Neural progenitor cell (in vitro differentiated cells): ENCODE measurements at regions not wholly inside any gene's neighbourhood (a gene's known extent, or its start where the extent isn't known, plus 50 kb on each side); places are given as distances from the start of the nearest gene placed in this dataset.

Experiments used
- DNase-seq: peaks from one replicate; pipeline ENCODE4 v3.0.0-alpha.2; 2016; ENCODE audit warnings: low spot score
- H2AFZ ChIP-seq: fragments of 200-600 bp; sonication (generic); replicated peaks from 2 replicates; pipeline ENCODE4 v1.6.1; 2016; ENCODE audit warnings: antibody characterized with exemption
- H3F3A ChIP-seq: fragments of 200-600 bp; sonication (generic); 2 replicates; pipeline ENCODE4 v1.6.1; 2016; ENCODE audit warnings: antibody characterized with exemption, low read depth
- H3K27ac ChIP-seq: fragments of 200-600 bp; sonication (generic); 2 replicates; pipeline ENCODE4 v1.5.1; 2016; ENCODE audit warnings: mild to moderate bottlenecking
- H3K27me3 ChIP-seq: fragments of 200-600 bp; sonication (generic); 2 replicates; pipeline ENCODE4 v1.6.1; 2016; ENCODE audit warnings: mild to moderate bottlenecking, moderate library complexity
- H3K36me3 ChIP-seq: fragments of 200-600 bp; sonication (generic); 2 replicates; pipeline ENCODE4 v1.5.1; 2016
- H3K4me1 ChIP-seq: fragments of 200-600 bp; sonication (generic); 2 replicates; pipeline ENCODE4 v1.6.1; 2016; ENCODE audit warnings: mixed run types
- H3K4me2 ChIP-seq: fragments of 200-600 bp; sonication (generic); 2 replicates; pipeline ENCODE4 v1.6.1; 2016
- H3K4me3 ChIP-seq: fragments of 200-600 bp; sonication (generic); 2 replicates; pipeline ENCODE4 v1.5.1; 2016
- H3K79me2 ChIP-seq: fragments of 200-600 bp; sonication (generic); 2 replicates; pipeline ENCODE4 v1.6.1; 2016; ENCODE audit warnings: low read depth
- H3K9ac ChIP-seq: fragments of 200-600 bp; sonication (generic); 2 replicates; pipeline ENCODE4 v1.6.1; 2016
- H3K9me3 ChIP-seq: fragments of 200-600 bp; sonication (generic); 2 replicates; pipeline ENCODE4 v1.5.1; 2016; ENCODE audit warnings: low read depth
- H4K20me1 ChIP-seq: fragments of 200-600 bp; sonication (generic); 2 replicates; pipeline ENCODE4 v1.6.1; 2016; ENCODE audit warnings: low read depth
- H3K27ac Mint-ChIP-seq: 3 replicates; pipeline ENCODE4 v1.8.0; 2021; ENCODE audit warnings: mixed read lengths
- H3K27me3 Mint-ChIP-seq: 2 replicates; pipeline ENCODE4 v1.8.0; 2022; ENCODE audit warnings: low read depth, mild to moderate bottlenecking, inconsistent platforms, moderate library complexity, mixed read lengths; ENCODE audit not compliant: insufficient read depth
- H3K36me3 Mint-ChIP-seq: 3 replicates; pipeline ENCODE4 v1.8.0; 2021; ENCODE audit warnings: mixed read lengths
- H3K4me1 Mint-ChIP-seq: 3 replicates; pipeline ENCODE4 v1.8.0; 2021; ENCODE audit warnings: mixed read lengths
- H3K4me3 Mint-ChIP-seq: 3 replicates; pipeline ENCODE4 v1.8.0; 2021; ENCODE audit warnings: mild to moderate bottlenecking, moderate library complexity, mixed read lengths
- H3K9me3 Mint-ChIP-seq: 3 replicates; pipeline ENCODE4 v1.8.0; 2020; ENCODE audit warnings: mixed read lengths
- CTCF ChIP-seq: fragments of 200-600 bp; sonication (generic); IDR thresholded peaks from 2 replicates; pipeline ENCODE4 v1.5.1; 2017; ENCODE audit warnings: antibody characterized with exemption, mild to moderate bottlenecking
- EZH2 ChIP-seq: fragments of 200-600 bp; sonication (generic); IDR thresholded peaks from 2 replicates; pipeline ENCODE4 v1.6.1; 2017; ENCODE audit warnings: antibody characterized with exemption, mild to moderate bottlenecking, moderate library complexity
- EZH2phosphoT487 ChIP-seq: fragments of 200-600 bp; sonication (generic); IDR thresholded peaks from 2 replicates; pipeline ENCODE4 v1.6.1; 2017; ENCODE audit warnings: antibody characterized with exemption

- H3K36me3 ChIP-seq = no peaks in the 10 kb centered on the region
- H3K27me3 ChIP-seq = no peaks in the 10 kb centered on the region
- DNase-seq = no peak
- no peak for TF ChIP-seq EZH2phosphoT487
- no peak for TF ChIP-seq CTCF
- TF ChIP-seq EZH2 = no peak
- H3K4me1 ChIP-seq = peaks cover 14% of the 10 kb centered on the region
- Mint-ChIP-seq H3K4me1 (no peaks in the 10 kb centered on the region), H3K27me3 (no peaks in the 10 kb centered on the region), H3K36me3 (no peaks in the 10 kb centered on the region), H3K9me3 (no peaks in the 10 kb centered on the region), H3K4me3 (no peak overlapping the region), H3K27ac (no peak overlapping the region)
- no peak overlapping the region for H3K9ac ChIP-seq
- H3K9me3 ChIP-seq = peaks cover 4% of the 10 kb centered on the region
- no peak overlapping the region for H3K4me2 ChIP-seq
- H2AFZ ChIP-seq = no peak overlapping the region
- H3K4me3 ChIP-seq = no peak overlapping the region
- no peak overlapping the region for H3K27ac ChIP-seq
- peaks cover 2% of the 10 kb centered on the region for H3F3A ChIP-seq
- H4K20me1 ChIP-seq = no peaks in the 10 kb centered on the region
- H3K79me2 ChIP-seq = no peaks in the 10 kb centered on the region
Measured at GRCh38 chr6:40177598-40177997, 243.3 kb upstream of the MOCS1 start.

- no peaks in the 10 kb centered on the region for H3K27me3 ChIP-seq
- no peak for DNase-seq
- H3K36me3 Mint-ChIP-seq = no peaks in the 10 kb centered on the region
- H3K36me3 ChIP-seq = no peaks in the 10 kb centered on the region
- H3F3A ChIP-seq = no peaks in the 10 kb centered on the region
- H2AFZ ChIP-seq = no peak overlapping the region
- H3K79me2 ChIP-seq = no peaks in the 10 kb centered on the region
- no peak overlapping the region for H3K27ac Mint-ChIP-seq
- no peaks in the 10 kb centered on the region for H3K9me3 Mint-ChIP-seq
- peaks cover 7% of the 10 kb centered on the region for H3K4me1 ChIP-seq
- H4K20me1 ChIP-seq = no peaks in the 10 kb centered on the region
- no peak overlapping the region for H3K4me3 Mint-ChIP-seq
- H3K4me1 Mint-ChIP-seq = no peaks in the 10 kb centered on the region
- no peak overlapping the region for H3K4me2 ChIP-seq
- H3K27ac ChIP-seq = no peak overlapping the region
- H3K4me3 ChIP-seq = no peak overlapping the region
- no peak for TF ChIP-seq CTCF
- TF ChIP-seq EZH2 = no peak
- no peak for TF ChIP-seq EZH2phosphoT487
- H3K9me3 ChIP-seq = peaks cover 4% of the 10 kb centered on the region
- no peak overlapping the region for H3K9ac ChIP-seq
- H3K27me3 Mint-ChIP-seq = no peaks in the 10 kb centered on the region
Measured at GRCh38 chr6:40176152-40176551, 241.9 kb upstream of the MOCS1 start.

- Mint-ChIP-seq H3K27me3 (peaks cover 4% of the 10 kb centered on the region), H3K4me1 (no peaks in the 10 kb centered on the region), H3K9me3 (no peaks in the 10 kb centered on the region), H3K4me3 (no peak overlapping the region), H3K27ac (no peak overlapping the region), H3K36me3 (no peaks in the 10 kb centered on the region)
- Histone ChIP-seq H3K79me2 (no peaks in the 10 kb centered on the region), H3K4me2 (no peak overlapping the region), H2AFZ (no peak overlapping the region), H4K20me1 (no peaks in the 10 kb centered on the region), H3F3A (no peaks in the 10 kb centered on the region), H3K9ac (no peak overlapping the region), H3K4me1 (no peaks in the 10 kb centered on the region), H3K27me3 (no peaks in the 10 kb centered on the region), H3K9me3 (peaks cover 4% of the 10 kb centered on the region), H3K36me3 (no peaks in the 10 kb centered on the region), H3K27ac (no peak overlapping the region), H3K4me3 (no peak overlapping the region)
- DNase-seq = no peak
- TF ChIP-seq CTCF (no peak), EZH2phosphoT487 (no peak), EZH2 (no peak)
Measured at GRCh38 chr6:40172272-40172671, 238.0 kb upstream of the MOCS1 start.

- no peaks in the 10 kb centered on the region for H4K20me1 ChIP-seq
- peaks cover 4% of the 10 kb centered on the region for H3K27me3 Mint-ChIP-seq
- H3K36me3 Mint-ChIP-seq = no peaks in the 10 kb centered on the region
- H3K9ac ChIP-seq = no peak overlapping the region
- no peak overlapping the region for H3K27ac Mint-ChIP-seq
- H3K4me3 Mint-ChIP-seq = no peak overlapping the region
- H3K4me2 ChIP-seq = no peak overlapping the region
- no peaks in the 10 kb centered on the region for H3K9me3 Mint-ChIP-seq
- H3K9me3 ChIP-seq = no peaks in the 10 kb centered on the region
- H3F3A ChIP-seq = no peaks in the 10 kb centered on the region
- no peak overlapping the region for H3K4me3 ChIP-seq
- TF ChIP-seq EZH2 (no peak), CTCF (no peak), EZH2phosphoT487 (no peak)
- no peaks in the 10 kb centered on the region for H3K36me3 ChIP-seq
- H3K27ac ChIP-seq = no peak overlapping the region
- H3K27me3 ChIP-seq = no peaks in the 10 kb centered on the region
- H3K4me1 Mint-ChIP-seq = no peaks in the 10 kb centered on the region
- H2AFZ ChIP-seq = no peak overlapping the region
- DNase-seq = no peak
- no peaks in the 10 kb centered on the region for H3K4me1 ChIP-seq
- H3K79me2 ChIP-seq = no peaks in the 10 kb centered on the region
Measured at GRCh38 chr6:40171343-40171742, 237.1 kb upstream of the MOCS1 start.
